ENCODE measurements at regions not wholly inside any gene's neighbourhood (a gene's known extent, or its start where the extent isn't known, plus 50 kb on each side); places are given as distances from the start of the nearest gene placed in this dataset.

- no peak for TF ChIP-seq AFF4 (CRISPR knock-in tag; IDR thresholded peaks at IDR 0.05; ENCODE audit: borderline replicate concordance)
- no peak for TF ChIP-seq E2F4 (CRISPR knock-in tag; IDR thresholded peaks at IDR 0.05; ENCODE audit: borderline replicate concordance, low read depth)
- no peak for TF ChIP-seq E2F1 (CRISPR knock-in tag; IDR thresholded peaks at IDR 0.05)
- TF ChIP-seq ZSCAN18 (CRISPR knock-in tag; IDR thresholded peaks at IDR 0.05), result no peak
Observed at GRCh38 chr13:79966059-79966458, 374.9 kb downstream of the SPRY2 start (continued).

- Mint-ChIP-seq H3K4me1 (no peaks in the 10 kb centered on the region), H3K27me3 (ENCODE audit: low read depth) (no peaks in the 10 kb centered on the region), H3K9me3 (peaks cover 6% of the 10 kb centered on the region), H3K36me3 (no peaks in the 10 kb centered on the region), H3K27ac (no peak overlapping the region), H3K4me3 (no peak overlapping the region)
- no peak for DNase-seq (ENCODE audit: low spot score)
- no peak for ATAC-seq
- TF ChIP-seq PRRX2 (CRISPR knock-in tag; IDR thresholded peaks at IDR 0.05), result no peak
- no peak for TF ChIP-seq NR1H2 (CRISPR knock-in tag; IDR thresholded peaks at IDR 0.05)
- no peak for TF ChIP-seq ZNF532 (CRISPR knock-in tag; IDR thresholded peaks at IDR 0.05; ENCODE audit: borderline replicate concordance)
- TF ChIP-seq AFF4 (CRISPR knock-in tag; IDR thresholded peaks at IDR 0.05; ENCODE audit: borderline replicate concordance), result no peak
- no peak for TF ChIP-seq GRHL2 (CRISPR knock-in tag; IDR thresholded peaks at IDR 0.05; ENCODE audit: insufficient replicate concordance, severe bottlenecking)
- TF ChIP-seq MYBL2 (CRISPR knock-in tag; IDR thresholded peaks at IDR 0.05), result no peak
- TF ChIP-seq CDX4 (CRISPR knock-in tag; IDR thresholded peaks at IDR 0.05; ENCODE audit: borderline replicate concordance), result no peak
- no peak for TF ChIP-seq ESRRA (CRISPR knock-in tag; IDR thresholded peaks at IDR 0.05; ENCODE audit: borderline replicate concordance)
- no peak for TF ChIP-seq TP53 (CRISPR knock-in tag; IDR thresholded peaks at IDR 0.05)
- TF ChIP-seq TEAD4 (CRISPR knock-in tag; IDR thresholded peaks at IDR 0.05), result no peak
- TF ChIP-seq FOXP1 (CRISPR knock-in tag; IDR thresholded peaks at IDR 0.05; ENCODE audit: borderline replicate concordance), result no peak
- no peak for TF ChIP-seq ZNF232 (CRISPR knock-in tag; IDR thresholded peaks at IDR 0.05)
- no peak for TF ChIP-seq IRF1 (CRISPR knock-in tag; IDR thresholded peaks at IDR 0.05)
- no peak for TF ChIP-seq ZNF263 (CRISPR knock-in tag; IDR thresholded peaks at IDR 0.05; ENCODE audit: low read depth)
- CTCF ChIA-PET, result no interaction called here
- POLR2A ChIA-PET, result no interaction called here
Observed at GRCh38 chr13:79946556-79946955, 394.4 kb downstream of the SPRY2 start.
